Germinal center (tissue), 1 donor: ENCODE measurements at regions not wholly inside any gene's neighbourhood (a gene's known extent, or its start where the extent isn't known, plus 50 kb on each side); places are given as distances from the start of the nearest gene placed in this dataset.
A peak's percentile ranks its signal among the peaks of the same experiment; 100 is the strongest.

Experiments
- DNase-seq: peaks from one replicate; pipeline ENCODE4 v3.0.0; 2012; ENCODE audit warnings: mixed read lengths, low spot score

DNA sequence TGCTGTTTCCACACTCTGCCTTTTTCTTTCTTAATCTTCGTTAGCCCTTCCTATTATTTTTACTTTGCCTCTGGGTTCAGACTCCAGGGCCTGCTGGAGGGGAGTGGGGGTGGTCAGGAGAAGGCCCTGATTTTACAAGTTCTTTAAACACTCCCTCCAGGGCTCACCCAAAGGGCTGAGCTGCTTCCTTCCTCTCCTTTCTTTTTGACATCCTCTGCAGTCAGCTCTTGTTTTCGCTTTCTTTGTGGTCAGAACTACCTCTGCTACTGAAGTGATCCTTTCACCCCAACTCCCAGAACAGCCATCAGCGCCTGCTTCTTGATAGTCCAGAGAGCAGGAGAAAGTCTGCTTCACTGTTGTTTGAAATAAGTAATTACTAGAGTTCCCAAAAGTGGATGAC lies 925.7 kb downstream of the EPHA4 start:
- DNase-seq: no peak

GRCh38 chr2:220648628-220649027 lies 923.5 kb downstream of the EPHA4 start:
- DNase-seq: no peak

DNA sequence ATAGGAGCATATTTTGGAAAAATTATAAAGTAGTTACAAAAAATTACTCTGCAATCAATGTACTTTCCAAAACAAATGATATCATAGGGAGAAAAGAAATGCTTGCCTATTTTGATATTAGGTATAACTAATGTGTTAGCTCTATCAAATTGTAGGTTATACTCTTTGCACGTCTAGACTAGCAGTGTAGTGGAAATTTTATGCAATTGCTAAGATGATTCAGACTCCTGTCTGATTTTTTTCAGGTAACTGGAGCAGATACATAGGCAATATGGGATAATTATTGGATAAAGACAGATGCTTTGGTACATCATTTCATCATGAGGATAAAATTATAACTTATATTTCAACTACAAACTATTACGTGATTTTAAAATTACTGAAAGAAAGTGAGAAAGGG lies 918.3 kb downstream of the EPHA4 start:
- DNase-seq: no peak

DNA sequence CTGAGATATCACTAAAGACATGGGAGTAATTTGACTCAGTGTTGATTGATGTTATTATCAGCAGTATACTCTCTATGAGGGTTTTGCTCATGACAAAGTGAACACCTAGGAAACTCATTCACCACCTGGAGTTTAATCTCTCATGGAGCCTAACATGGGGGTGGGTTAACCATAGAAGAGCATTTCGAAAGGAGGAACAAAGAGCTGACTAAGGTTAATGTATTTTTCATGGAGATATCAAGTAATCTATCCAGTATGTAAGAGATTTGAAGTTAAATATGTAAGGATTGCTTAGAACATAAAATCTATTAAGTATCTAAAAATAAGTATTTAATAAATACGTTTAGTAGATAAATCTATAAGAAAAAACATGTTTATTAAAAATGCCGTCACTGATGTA lies 917.8 kb downstream of the EPHA4 start:
- DNase-seq: no peak

DNA sequence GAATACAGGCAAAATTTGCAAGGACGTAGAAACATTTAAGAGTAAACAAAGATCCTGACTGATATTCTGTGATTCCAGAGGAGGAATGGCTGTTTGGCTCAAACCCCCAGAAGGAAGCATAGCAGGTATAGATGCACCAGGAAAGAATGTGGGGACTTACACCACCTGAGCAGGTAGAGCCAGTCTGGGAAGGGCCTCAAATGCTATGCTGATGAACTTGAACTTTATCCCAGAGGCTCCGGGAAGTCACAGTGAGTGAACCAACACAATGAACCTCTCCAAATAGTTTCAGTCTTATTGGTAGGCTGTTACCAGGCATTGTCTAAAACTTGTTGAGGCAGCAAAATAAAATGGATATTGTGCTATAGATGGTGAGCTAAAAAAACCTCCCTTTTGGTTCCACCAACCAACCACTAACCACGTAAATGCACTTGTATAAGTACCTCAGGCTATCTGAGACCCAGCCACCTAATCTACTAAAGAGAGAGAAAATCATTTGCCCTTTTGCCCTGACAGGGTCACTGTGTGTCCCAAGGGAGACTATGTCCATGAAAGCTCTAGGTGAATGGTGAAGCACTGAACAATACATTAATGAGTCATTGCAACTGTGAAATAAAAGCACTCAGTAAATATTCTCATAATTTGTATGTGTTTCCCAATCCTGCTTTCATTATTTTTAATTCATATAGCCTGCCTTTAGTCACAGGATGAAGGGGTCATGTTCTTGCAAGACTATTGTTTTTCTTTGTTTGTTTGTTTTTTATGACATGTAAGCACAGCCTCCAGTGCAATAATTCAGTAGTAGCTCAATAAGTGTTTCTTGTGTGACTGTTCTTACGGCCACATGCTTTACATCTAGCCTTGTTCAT lies 911.6 kb downstream of the EPHA4 start:
- DNase-seq: no peak

DNA sequence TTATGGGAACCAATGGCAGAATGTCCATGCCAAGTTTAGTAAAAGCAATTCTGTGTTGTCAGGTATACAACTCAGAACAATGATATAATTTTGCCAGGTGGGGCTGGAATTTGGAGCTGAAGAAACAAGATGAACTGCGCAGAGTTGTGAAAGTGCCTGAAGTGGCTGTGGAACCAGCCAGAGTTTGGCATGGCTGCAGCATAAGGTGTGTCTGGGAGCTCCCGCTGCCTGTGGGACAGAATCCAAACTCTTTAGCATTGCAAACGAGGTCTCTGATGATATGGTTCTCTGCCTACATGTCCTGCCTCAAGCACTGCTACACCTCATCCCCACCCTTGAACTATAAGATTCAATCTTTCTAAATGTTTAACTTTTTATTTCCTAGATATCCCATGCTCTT lies 909.7 kb downstream of the EPHA4 start:
- DNase-seq: no peak

DNA sequence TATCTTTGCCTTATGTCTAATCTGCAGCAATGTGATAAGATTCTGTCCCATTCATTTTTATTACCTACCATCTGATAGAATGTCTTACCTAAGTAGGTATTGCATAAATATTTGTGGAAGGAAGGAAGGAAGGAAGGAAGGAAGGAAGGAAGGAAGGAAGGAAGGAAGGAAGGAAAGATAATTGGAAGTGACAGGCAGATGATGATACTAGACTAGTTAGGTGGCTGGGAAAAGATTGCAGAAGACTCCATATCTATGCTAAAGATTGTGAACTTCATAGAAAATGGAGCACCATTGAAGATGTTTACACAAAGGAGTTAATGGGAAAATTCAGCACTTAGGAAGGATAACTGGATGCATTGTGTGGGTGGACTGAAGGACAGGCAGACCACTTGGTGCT lies 909.0 kb downstream of the EPHA4 start:
- DNase-seq: no peak

DNA sequence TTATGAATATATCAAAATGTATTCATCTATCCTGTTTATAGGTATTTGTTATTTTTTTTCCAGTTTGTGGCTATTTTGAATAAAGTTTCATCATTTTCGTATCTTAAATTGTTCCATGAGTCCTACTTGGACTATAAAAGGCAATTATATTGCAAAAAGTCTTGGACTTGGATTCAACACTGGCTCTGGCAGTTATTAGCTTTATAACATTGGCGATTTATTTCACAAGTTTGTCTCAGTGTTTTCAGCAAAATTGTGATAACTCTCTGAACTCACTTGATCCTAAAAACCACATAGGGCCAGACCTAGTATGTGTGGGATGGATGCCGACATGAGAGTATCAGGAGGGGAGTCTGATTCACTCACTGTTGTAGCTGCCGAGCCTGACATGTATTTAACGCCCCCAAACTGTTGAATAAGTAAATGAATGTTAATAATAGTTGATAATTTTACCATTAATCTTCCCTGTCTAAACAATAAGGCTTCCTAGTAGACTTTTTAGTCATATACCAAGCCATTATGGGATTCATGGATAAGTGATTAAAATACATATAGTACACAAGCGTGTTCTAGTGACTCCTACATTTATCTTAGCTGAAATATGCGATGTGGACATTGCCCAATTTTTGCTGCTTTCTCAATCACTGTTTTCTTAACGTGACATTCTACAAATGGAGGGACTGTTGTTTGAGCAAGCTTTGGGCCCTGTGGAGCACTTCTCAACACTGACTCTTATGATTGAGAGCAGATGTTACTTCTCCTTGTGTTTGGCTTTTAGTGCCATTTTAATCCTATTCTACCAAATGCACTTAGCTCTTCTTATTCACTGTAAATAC lies 907.6 kb downstream of the EPHA4 start:
- no peak for DNase-seq

DNA sequence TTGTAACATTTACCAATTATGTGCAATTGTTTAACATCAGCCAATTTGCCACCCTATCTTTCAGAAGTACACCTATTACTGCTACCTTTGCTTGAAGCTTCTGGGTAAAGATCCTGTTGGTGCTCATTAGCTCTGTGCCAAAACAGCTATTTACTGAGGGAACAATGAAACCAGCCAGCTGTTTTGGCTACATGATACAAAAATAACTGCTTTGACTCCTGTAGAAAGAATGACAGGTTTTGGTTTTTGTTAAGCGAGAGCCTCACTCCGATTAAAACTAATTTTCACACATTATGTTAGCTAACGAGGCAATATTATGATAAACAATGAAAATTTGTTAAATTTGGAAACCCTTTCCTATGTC lies 907.0 kb downstream of the EPHA4 start:
- DNase-seq: no peak

- DNase-seq: no peak
Measured at GRCh38 chr2:220669324-220669723, 902.8 kb downstream of the EPHA4 start.

DNA sequence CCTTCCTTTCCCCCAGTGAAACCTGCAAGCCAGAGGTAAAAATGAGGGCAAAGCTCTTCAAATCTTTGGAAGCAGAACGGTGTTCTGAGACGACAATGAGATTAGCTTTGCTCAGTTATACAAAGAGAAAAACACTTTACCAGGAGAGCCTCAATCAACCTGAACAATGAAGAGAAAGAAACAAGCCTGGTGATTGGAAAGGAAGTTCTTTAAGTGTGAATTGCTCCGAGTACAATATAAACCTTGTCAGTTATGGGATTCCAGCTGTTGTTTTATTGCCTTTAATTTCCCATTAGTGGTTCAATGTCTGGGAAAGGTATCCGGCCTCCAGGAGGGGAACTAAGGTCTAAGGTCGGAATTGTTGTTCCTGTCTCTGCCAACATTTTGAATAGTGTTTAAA lies 901.6 kb downstream of the EPHA4 start:
- no peak for DNase-seq

DNA sequence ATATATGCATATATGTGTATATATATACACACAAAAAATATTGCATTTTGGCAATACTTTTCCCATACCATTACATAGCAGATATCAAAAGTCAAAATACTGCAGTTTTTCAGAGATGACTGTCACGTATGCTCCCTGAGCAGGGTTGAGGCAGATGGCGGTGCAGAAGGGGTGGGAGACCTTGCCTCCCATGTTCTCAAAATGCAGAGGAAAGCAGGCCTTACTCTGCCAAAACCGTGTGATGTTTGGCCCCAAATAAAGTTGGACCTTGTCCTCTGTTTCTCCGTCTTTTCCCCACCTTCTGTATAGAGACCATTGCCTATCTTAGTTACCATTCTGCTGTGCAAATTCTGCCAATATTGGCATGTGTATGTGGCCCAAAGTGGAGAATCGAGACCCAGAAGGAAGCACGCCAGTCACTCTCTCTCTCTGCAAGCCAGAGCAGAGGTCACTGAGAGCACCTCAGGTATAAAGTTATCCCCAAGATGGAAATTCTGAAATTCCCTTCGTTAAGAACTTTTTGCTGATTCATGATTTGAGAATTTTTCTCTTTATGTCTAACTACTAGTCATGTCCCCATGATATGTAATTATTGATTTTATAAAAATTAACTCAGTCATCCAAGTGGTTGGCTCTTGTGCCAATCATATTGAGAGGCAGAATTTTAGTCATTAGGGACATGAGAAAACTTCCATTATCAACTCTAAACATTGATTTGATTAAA lies 898.8 kb downstream of the EPHA4 start:
- no peak for DNase-seq

DNA sequence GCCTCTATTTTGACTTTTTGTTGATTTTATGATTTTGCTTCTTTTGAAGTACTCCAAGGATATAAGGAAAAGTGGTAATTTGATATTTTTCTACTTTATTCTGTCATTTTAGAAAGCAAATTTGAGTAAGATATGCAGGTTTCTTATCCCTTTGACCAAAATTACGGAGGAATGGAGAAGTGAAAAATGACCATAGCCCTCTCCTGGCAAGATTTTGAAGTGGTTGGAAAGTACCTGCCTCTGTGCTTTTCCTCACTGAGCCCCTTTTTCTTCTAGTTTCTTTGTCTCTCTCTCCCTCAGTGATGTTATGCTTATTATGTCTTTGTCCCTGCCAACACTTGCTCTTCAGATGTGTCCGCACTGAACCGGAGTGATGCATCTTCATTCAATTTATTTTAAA lies 898.1 kb downstream of the EPHA4 start:
- DNase-seq: no peak

- DNase-seq: no peak
Measured at GRCh38 chr2:220676695-220677094, 895.4 kb downstream of the EPHA4 start.

DNA sequence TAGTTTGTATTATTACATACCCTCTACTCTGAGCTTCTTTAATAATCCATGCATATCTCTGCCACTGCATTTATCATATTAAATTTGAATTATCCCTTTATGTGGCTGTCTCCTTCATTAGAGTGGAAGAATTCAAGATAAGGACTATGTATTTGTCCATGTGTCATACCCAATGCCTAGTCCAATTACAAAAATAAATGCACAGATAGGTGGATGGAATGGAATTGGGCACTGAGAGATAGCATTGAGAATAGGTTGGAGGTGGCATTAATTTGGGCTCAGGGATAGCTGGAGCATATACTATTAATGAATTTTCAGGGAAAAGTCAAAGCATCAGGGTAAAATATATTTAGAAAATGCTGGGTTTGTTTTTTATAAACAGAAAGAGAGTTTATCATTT lies 893.2 kb downstream of the EPHA4 start:
- no peak for DNase-seq

- no peak for DNase-seq
Measured at GRCh38 chr2:220682616-220683015, 889.5 kb downstream of the EPHA4 start.

GRCh38 chr2:220684099-220684498 lies 888.0 kb downstream of the EPHA4 start:
- DNase-seq: peak; percentile 9

DNA sequence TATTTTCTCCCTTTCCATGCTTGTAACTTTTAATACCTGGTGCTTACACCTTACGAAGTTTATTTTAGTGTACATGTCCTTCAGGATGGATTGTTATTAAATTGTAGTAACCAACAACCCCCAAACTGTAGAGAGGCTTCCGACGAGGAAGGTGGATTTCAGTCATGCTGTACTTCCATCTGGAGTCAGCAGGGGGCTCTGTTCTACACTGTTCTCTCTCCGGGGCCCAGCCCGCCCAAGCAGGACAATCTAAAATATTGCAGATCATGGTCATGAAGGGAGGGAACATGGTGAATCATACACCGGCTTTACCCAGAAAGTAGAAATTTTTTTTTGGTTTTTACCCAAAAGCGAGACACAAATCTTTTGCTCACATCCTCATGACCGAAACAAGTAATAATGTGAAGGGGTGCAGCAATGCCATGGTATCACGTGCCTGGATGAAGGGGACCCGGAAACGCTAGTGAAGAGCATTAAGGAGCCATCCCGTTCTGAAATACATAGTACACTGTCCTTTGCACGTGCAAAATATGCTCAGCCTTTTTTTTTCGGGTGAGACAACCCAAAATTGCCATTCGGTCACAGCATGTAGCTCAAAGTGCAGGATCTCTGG lies 884.8 kb downstream of the EPHA4 start:
- peak; percentile 45 for DNase-seq

GRCh38 chr2:220695397-220696279 lies 876.5 kb downstream of the EPHA4 start:
- DNase-seq: no peak

DNA sequence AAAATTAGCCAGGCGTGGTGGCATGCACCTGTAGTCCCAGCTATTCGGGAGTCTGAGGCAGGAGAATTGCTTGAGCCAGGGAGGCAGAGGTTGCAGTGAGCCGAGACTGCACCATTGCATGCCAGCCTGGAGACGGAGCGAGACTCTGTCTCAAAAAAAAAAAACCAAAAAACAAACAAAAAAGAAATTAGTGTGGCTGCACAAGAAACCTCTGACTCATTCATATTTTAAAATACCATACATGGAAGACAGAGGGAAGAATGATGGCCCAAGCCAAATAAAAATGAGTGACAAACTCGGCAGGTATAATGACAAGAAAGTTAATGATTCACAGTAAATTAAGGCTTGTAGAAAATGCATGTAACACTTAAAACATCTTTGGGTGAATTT lies 875.8 kb downstream of the EPHA4 start:
- no peak for DNase-seq

DNA sequence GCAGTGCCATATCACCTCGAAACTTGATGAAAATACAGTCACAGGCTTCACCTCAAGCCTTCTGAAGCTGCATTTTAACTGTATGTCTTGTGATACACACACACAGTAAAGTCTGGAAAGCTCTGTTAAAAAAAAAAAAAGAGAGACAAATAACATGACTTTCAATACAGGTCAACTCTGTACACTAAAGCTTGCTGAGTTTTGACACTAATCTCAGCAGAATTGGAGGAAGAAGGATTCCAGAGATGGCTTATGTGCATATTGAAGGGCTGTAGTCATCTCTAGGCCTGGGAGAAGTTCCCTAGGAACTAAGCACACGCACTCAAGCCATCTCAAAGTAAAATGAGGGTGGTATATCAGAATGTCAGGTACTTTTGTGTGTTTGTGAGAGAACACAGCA lies 875.1 kb downstream of the EPHA4 start:
- DNase-seq: no peak
